HG02642 (cell line): ENCODE measurements at regions not wholly inside any gene's neighbourhood (a gene's known extent, or its start where the extent isn't known, plus 50 kb on each side); places are given as distances from the start of the nearest gene placed in this dataset.

Experiments
- ATAC-seq: cut with Tn5 transposase; IDR thresholded peaks from one replicate; pipeline ENCODE4 v1.9.1; 2021; ENCODE audit warnings: mild to moderate bottlenecking; ENCODE audit not compliant: unreplicated experiment, poor library complexity

DNA sequence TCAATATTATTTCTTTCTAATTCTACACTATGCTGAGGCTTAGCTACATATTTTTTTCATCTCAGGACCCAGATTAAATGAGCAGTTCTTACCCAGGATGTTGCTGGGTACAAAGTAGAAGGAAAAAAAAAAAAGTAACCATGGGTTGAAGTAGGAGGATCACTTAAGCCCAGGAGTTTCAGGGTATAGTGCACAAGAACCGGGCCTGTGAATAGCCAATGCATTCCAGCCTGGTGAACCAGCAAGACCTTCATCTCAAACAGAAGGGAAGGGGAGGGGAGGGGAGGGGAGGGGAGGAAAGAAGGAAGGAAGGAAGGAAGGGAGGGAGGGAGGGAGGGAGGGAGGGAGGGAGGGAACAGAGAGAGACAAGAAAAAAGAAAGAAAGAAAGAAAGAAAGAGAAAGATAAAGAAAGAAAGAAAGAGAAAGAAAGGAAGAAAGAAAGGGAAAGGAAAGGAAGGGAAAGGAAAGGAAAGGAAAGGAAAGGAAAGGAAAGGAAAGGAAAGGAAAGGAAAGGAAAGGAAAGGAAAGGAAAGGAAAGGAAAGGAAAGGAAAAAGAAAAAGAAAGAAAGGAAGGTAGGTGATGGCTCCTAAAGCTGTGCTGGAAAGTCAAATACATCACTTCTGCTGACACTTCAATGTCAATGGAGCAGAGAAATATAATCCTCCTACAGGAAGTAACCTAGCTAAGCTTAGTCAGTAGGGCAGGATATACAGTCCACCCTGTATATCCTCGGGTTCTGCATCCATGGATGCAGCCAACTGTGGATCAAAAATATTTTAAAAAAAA lies 206.8 kb upstream of the TGFBR2 start:
- ATAC-seq: no peak

DNA sequence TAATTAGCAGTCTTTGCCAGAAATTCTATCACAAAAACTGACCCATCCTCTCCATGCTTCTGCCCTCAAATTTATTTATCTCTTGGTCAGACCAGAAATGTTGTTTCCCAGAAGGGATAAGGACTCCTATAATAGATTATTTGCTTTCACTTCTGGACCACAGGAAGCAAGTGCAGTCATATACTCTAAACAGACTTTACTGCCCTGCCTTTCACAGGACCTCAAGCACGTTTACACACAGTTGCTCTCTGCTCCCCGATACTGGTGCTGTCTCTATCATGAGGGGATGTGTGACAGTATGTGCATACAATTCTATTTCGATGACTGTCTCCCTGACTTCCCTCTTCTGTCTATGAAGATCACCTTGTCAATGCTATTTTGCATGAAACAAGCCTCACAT lies 205.5 kb upstream of the TGFBR2 start:
- ATAC-seq: no peak

DNA sequence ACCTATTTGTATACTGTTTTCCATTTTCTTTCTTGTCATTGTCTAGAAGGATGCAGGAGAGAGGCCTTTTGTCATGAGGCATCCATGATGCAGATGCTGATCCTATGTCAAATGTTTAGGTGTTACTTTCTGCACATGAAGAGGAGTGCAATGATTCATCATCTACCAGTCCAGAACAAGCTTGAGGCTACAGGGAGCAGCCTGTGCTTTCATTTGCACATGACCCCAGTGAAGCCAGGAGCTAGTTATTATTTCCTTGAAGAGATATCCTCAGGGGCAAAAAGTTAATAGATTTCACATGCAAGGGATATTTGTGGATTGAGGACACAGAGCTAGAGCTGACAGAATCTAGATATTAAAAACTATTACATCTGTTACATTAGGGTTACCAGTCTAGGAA lies 204.4 kb upstream of the TGFBR2 start:
- ATAC-seq: no peak

DNA sequence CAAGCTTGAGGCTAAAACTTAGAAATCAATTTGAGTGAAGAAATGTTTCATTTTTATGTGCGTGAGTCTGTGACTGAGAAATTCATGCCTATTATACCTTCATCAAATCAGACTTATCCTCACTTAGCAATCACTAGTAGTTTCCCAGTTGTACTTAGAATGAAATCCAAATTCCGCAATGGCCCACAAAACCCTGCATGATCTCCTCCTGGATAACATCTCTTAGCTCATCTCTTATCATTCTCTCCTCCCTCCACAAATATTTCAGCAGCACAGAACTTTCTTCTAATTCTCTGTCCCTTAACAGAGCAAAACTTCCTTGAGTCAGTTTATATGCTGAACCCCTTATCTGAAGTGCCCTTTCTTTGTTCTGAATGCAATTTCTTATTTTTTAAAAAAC lies 198.8 kb upstream of the TGFBR2 start:
- no peak for ATAC-seq

DNA sequence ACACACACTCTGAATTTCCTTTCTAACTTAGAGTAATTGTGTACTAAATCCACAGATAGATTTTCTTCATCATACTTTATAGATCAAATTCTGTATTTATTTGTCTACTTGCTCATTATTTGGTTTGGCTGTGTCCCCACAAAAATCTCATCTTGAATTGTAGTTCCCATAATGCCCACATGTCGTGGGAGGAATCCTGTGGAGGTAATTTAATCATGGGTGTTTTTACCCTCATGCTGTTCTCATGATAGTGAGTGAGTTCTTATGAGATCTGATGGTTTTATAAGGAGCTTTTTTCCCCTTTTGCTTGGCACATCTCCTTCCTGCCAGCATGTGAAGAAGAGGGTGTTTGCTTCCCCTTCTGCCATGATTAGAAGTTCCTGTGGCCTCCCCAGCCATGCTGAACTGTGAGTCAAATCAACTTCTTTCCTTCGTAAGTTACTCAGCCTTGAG lies 198.3 kb upstream of the TGFBR2 start:
- no peak for ATAC-seq

DNA sequence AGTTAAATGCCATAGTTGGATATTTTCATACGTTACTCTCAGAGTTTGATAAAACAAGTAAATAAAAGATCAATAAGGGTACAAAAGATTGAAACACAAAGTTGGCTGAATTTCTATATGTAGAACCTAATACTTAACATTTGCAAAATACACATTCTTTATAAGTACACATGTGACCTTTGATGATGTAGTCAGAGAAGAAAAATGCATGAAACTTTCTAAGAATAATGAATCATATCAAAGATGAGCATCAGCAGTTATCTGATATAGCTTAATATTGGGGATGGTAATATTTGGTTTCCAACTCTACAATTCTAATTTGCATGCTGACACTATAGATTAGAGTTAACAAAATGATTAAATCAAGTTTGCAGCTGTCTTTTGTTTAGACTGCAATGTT lies 188.0 kb upstream of the TGFBR2 start:
- no peak for ATAC-seq

DNA sequence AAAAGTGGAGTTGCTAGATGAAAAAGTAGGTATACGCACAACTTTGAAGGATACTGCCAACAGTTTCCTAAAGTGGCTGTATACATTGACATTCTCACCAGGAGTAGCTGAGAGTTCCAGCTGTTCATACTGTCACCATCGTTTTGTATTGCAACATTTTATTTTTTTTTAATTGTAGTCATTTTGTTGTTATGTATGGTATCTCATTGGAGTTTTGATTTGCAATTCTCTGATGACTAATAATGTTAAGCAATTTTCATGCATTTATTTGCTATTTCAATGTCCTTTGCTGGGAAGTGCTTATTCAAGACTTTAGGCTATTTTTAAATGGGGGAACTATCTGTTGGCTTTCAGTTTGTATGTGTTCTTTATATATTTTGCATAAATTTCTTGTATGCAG lies 185.1 kb upstream of the TGFBR2 start:
- no peak for ATAC-seq

DNA sequence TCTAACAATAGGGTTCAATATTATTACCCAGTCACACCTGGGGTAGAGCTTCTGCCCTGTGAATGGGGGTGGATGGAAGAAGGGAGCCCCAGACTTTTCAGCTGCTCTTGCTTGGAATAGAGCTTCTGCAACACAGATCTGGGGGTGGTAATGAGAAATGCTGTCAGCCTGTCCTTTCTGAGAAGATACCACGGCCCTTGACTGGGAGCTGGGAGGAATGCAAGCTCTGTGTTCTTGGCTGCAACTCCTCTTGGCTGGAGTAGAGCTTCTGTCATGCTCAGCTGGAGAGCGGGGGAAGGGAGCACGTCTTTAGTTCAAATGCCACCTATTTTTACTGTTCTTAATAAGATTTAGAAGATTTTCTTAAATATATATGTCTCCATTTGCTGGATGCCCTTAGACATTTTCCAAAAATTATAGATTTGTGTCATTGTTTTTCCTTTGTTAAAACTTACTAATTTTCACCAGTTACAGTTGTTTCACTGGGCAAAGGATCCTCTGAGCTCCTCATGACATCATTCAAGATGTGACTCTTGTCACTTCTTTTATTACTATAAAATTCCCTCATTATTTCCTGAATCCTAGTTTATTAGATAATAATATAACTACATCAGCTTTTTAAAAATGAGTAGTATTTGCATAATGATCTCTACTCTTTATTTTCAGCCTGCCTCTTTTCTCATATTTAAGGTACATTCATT lies 180.0 kb upstream of the TGFBR2 start:
- ATAC-seq: no peak

DNA sequence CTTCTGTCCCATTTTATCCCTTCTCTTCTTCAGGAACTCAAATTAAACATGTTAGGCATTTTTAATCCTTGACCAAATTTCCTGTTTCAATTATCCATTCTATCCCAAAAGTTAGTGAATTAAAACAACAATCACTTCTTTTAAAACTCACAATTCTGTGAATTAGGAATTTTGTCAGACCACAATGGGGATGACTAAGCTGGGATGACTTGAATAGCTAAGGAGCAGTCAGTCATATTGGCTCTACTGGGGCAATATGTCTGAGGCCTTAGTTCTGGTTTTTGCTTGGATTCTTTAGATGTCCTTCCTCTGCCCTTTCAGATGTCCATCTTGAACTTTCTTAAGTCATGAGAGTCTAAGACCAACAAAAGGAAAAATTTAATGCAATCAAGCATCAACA lies 178.2 kb upstream of the TGFBR2 start:
- ATAC-seq: no peak

DNA sequence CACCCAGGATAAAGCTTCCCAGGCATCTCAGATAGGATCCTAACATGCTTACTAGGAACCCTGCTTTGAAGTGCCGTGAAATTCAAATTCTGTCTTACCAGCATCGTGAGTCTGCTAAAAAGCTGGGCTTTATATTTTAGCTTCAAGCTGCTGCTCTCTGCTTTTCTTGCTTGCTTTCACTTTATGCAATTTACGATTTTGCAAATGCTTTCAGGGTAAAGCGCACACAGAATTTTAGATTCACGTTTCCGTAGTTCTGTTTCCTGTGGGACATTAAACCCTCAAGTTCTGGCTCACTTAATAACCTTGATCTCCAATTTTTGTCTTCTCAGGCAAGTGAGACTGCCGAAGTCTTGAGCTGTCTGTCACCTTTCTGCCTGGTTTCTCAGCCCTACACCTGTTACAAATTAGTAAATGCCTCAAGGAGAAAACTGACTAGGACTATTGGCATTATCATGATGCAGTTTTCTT lies 170.5 kb upstream of the TGFBR2 start:
- ATAC-seq: no peak

DNA sequence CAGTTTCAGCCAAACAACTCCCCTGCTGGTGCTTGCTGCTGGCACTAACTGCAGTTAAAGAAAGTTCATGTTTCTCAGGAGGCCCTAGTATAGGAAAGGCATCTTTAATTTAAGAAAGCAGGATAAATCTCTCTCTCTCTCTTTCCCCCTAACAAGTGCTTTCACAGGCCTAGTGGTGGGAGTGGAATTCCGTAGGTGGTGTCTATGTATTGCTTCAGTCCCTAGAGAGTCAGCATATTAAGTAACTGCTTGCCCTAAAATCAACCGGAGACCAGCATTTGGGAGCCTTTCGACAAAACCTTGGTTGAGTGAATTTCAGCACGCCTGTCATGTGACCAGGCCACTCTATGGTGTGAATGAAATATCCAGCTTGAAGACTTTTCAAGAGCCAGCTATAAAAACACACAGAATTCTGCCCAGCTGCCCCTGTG lies 169.2 kb upstream of the TGFBR2 start:
- no peak for ATAC-seq

DNA sequence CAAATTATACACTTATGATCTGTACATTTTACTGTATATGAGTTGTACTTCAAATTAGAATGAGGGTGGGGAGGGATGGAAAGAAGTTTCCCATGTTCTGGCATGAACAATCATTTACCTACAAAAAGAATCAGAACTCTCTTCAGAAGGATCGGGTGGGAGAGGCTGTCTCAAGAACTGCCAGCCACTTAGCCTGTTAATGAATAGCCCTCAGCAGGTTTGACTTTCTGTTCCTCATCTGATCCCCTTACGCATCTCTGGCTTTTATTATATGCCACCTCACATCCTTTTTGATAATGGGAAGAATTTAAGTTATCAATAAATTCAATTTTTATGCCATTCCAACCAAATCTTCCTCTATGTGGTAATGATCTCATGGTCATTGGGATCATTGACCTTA lies 168.3 kb upstream of the TGFBR2 start:
- no peak for ATAC-seq

DNA sequence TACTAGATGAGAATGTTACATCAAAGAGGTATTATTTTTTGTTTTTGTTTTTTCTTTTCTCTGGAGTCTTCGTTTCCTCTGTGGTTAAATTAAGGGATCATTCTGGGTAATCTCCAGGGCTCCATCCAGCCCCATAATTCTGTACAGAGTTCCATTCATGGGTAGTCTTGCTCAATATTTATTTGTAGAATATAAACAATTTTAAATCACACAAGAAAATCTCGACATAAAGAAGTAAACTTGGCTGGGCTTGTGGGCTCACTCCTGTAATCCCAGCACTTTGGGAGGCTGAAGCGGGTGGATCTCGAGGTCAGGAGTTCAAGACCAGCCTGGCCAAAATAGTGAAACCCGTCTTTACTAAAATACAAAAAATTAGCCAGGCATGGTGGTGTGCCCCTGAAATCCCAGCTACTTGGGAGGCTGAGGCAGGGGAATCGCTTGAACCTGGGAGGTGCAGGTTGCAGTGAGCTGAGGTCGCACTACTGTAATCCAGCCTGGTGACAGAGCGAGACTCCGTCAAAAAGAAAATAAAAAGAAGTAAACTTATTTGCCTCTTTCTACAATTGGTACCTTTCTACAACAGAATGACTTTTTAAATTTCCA lies 166.8 kb upstream of the TGFBR2 start:
- no peak for ATAC-seq

DNA sequence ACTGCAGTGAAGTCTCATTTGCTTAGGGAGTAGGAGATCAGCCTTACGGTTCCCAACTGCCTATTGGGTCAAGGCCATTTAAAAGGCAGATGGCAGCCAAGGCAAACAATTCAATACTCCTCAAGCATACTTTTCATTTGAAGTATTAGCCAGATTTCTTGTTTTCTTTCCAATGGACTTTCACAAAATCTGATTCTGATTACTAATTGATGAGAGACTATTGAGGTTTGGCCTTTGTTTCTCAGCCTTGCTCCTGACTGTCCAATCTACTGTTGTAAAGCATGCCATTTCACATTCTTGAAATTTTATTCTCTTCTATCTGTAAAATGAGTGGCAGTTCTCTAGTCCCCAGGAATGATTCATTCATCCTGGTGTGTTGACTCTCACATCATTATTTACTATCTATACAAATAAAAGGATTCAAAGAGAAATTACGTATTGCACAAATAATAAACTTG lies 166.2 kb upstream of the TGFBR2 start:
- ATAC-seq: no peak

DNA sequence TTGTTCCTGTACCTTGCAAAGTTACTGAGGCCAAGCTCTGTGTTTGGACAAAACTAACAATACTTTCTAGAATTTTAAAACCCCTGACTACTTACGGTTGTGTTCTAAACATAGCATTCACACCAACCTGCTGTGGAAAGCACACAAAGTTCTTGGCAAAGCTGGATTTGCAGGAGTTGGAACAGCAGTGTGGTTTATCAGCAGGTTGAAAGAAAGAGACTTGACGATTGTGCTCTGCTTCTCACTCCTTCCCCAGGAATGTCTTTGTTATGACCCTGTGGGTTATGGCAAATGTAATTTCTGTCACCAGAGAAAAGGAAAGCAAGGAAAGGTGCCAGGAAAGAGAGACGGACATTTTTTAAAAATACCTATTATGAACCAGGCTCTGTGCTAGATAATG lies 165.5 kb upstream of the TGFBR2 start:
- no peak for ATAC-seq

DNA sequence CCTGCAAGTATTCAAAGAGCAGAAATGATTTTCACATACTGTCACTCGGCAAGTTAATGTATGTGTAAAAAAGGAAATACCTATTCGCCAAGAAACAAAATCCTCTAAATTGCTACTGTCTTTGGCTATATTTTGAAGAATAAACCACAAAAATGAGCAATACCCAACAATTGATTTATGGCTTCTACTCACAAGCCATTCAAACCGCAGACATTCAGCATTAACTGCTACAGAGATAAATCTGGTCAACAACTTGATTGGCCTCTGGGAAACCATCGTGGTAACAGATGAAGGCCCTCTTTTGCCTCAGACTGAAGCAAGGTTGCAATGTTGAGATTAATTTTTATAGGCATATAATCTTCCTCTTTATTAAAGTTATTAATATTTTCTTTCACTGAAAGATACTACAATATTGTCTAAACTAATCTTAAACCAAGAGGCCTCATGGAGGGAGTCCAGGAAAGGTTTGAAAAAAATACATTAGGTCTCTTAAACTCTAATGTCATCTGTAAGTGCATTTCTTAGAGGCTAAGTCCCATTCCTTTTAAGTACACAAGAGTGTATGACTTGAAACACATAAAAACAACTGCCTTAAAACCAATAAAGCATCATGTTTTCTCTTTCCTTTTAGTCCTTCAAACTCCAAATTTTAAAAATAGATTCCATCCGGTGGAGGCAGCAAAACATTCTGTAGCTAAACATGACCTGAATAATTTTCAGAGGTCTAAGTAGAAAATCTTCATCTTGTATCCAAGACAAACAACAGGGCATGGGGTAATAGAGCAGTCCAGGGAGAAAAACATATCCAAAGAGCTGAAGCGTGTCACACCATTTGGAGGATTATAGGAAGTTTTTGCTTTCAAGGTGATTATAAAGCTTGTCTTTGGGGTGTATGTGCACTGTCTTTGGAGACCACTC lies 162.4 kb upstream of the TGFBR2 start:
- ATAC-seq: no peak

DNA sequence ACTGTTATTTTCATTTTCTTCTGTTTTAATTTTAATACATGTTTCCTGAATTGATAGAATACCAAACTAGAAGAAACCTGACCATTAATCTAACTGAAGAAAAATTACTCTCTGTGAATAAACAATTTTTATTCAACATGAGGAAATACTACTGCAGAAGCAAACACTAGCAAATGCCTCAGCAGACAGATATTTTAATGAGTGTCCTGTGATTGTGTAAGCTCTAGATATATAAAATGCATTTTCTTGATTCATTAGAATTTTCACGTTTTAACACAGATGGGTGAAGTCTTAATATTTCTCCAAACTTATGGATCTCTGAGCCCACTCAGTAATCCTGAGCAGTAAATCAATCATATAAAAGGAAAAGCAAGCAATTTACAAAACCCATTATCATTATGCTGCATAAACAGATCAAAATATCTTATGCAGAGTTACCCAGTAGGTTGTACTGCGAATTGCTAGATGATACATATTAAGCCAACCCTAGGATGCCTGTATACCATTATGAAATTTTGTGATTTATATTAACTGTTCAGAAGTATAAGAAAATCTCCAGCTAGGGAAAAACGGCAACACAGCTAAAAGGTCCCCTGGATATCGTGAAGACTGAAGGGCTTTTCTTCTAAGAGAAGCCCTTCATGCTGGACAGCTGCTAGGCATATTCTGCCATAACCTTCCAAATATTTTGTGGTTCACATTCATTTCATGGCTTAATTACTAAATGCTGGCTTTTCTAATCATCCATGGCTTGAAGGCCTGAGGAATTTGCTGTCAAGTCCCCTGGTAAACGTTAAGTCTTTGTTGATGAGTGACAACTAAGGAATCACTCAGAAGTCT lies 157.7 kb upstream of the TGFBR2 start:
- ATAC-seq: no peak

DNA sequence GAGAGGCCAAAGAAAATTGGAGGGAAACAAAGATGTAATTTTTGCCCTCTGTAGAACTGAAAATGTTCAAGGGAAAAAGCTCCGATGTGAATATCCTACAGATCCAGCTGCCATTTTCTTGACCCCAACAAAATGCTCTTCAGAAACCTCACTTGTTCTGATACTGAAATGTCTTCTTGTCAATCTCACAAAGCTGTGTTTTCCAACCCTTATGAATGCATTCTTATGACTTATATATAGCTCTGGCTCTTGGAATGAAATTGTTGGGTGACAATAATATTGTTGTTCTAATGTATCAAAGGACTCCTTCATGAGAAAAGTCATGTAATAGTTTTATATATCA lies 157.1 kb upstream of the TGFBR2 start:
- ATAC-seq: no peak

DNA sequence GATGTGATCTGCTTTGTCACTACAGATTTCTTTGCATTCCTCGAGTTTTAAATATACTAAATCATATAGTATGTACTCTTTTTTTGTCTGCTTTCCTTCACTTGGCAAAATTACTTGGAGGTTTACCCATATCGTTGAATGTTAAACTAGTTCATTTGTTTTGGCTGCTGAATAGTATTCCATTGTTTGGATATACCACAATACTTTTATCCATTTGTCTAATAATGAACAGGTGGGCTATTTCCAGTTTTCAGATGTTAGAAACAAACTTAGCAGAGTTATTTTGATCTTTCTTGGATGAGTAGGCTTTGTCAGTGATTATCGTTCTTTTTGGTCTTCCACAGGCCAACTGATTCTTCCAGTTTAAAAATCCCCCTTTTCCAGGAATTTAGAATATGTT lies 154.0 kb upstream of the TGFBR2 start:
- ATAC-seq: no peak
